ENCODE measurements at regions not wholly inside any gene's neighbourhood (a gene's known extent, or its start where the extent isn't known, plus 50 kb on each side); places are given as distances from the start of the nearest gene placed in this dataset.
"Not testable (repeated sequence)": the region's sequence is repeated elsewhere in the genome, so short reads cannot be mapped to it uniquely, and the experiment has no call there.

- no peaks in the 10 kb centered on the region for H3K4me1 ChIP-seq (ENCODE audit: insufficient read depth, low read length, severe bottlenecking)
These were observed 548.1 kb downstream of the PPP4R3C start for GRCh38 chrX:26915064-26915463.

GRCh38 chrX:26914232-26914631 lies 548.9 kb downstream of the PPP4R3C start:
- no peak overlapping the region for H2AFZ ChIP-seq (ENCODE audit: low read length)

More at GRCh38 chrX:26915064-26915463, 548.1 kb downstream of the PPP4R3C start:
- Histone ChIP-seq H3K36me3 (ENCODE audit: insufficient read depth, low read length) (no peaks in the 10 kb centered on the region), H3K9ac (ENCODE audit: low read length) (no peak overlapping the region), H3K4me2 (ENCODE audit: low read length) (no peak overlapping the region), H3K4me3 (ENCODE audit: low read depth, low read length, poor library complexity, severe bottlenecking) (no peak overlapping the region), H3F3A (ENCODE audit: insufficient read depth, low read length) (no peaks in the 10 kb centered on the region), H3K27ac (ENCODE audit: low read depth, low read length, poor library complexity, severe bottlenecking) (no peak overlapping the region), H3K79me2 (ENCODE audit: insufficient read depth, low read length) (no peaks in the 10 kb centered on the region), H2AFZ (ENCODE audit: low read length) (no peak overlapping the region), H3K9me3 (ENCODE audit: low read length) (no peaks in the 10 kb centered on the region), H4K20me1 (ENCODE audit: insufficient read depth, low read length) (no peaks in the 10 kb centered on the region), H3K9me2 (ENCODE audit: low read depth, low read length) (no peaks in the 10 kb centered on the region), H3K27me3 (ENCODE audit: insufficient read depth, low read length) (no peaks in the 10 kb centered on the region)
- TF ChIP-seq CTCF (IDR thresholded peaks at IDR 0.05; ENCODE audit: low read length): no peak
- no peak for TF ChIP-seq EZH2 (IDR thresholded peaks at IDR 0.05; ENCODE audit: borderline replicate concordance, low read length)

GRCh38 chrX:26911785-26912184 lies 551.4 kb downstream of the PPP4R3C start:
- not testable (repeated sequence) for H3K9ac ChIP-seq (ENCODE audit: low read length); H3K4me1 ChIP-seq (ENCODE audit: insufficient read depth, low read length, severe bottlenecking); H3K4me3 ChIP-seq (ENCODE audit: low read depth, low read length, poor library complexity, severe bottlenecking); H3K9me2 ChIP-seq (ENCODE audit: low read depth, low read length); H3K9me3 ChIP-seq (ENCODE audit: low read length); H2AFZ ChIP-seq (ENCODE audit: low read length); H3K27ac ChIP-seq (ENCODE audit: low read depth, low read length, poor library complexity, severe bottlenecking); H4K20me1 ChIP-seq (ENCODE audit: insufficient read depth, low read length); H3K79me2 ChIP-seq (ENCODE audit: insufficient read depth, low read length); H3K36me3 ChIP-seq (ENCODE audit: insufficient read depth, low read length); H3F3A ChIP-seq (ENCODE audit: insufficient read depth, low read length); H3K27me3 ChIP-seq (ENCODE audit: insufficient read depth, low read length); H3K4me2 ChIP-seq (ENCODE audit: low read length)

More at GRCh38 chrX:26914232-26914631, 548.9 kb downstream of the PPP4R3C start:
- Histone ChIP-seq H3K4me1 (ENCODE audit: insufficient read depth, low read length, severe bottlenecking) (no peaks in the 10 kb centered on the region), H3K36me3 (ENCODE audit: insufficient read depth, low read length) (no peaks in the 10 kb centered on the region), H3K79me2 (ENCODE audit: insufficient read depth, low read length) (no peaks in the 10 kb centered on the region), H3K9me2 (ENCODE audit: low read depth, low read length) (no peaks in the 10 kb centered on the region), H3K4me3 (ENCODE audit: low read depth, low read length, poor library complexity, severe bottlenecking) (no peak overlapping the region), H3K9me3 (ENCODE audit: low read length) (no peaks in the 10 kb centered on the region), H3K4me2 (ENCODE audit: low read length) (no peak overlapping the region), H3F3A (ENCODE audit: insufficient read depth, low read length) (no peaks in the 10 kb centered on the region), H3K9ac (ENCODE audit: low read length) (no peak overlapping the region), H3K27ac (ENCODE audit: low read depth, low read length, poor library complexity, severe bottlenecking) (no peak overlapping the region), H4K20me1 (ENCODE audit: insufficient read depth, low read length) (no peaks in the 10 kb centered on the region), H3K27me3 (ENCODE audit: insufficient read depth, low read length) (no peaks in the 10 kb centered on the region)
- TF ChIP-seq CTCF (IDR thresholded peaks at IDR 0.05; ENCODE audit: low read length): no peak
- TF ChIP-seq EZH2 (IDR thresholded peaks at IDR 0.05; ENCODE audit: borderline replicate concordance, low read length): no peak

GRCh38 chrX:26909728-26910127 lies 553.4 kb downstream of the PPP4R3C start:
- no peak overlapping the region for H3K27ac ChIP-seq (ENCODE audit: low read depth, low read length, poor library complexity, severe bottlenecking)
- no peaks in the 10 kb centered on the region for H3K4me1 ChIP-seq (ENCODE audit: insufficient read depth, low read length, severe bottlenecking)
- H3K27me3 ChIP-seq (ENCODE audit: insufficient read depth, low read length): no peaks in the 10 kb centered on the region
- no peak for TF ChIP-seq EZH2 (IDR thresholded peaks at IDR 0.05; ENCODE audit: borderline replicate concordance, low read length)
- no peak overlapping the region for H3K4me3 ChIP-seq (ENCODE audit: low read depth, low read length, poor library complexity, severe bottlenecking)
- H2AFZ ChIP-seq (ENCODE audit: low read length): no peak overlapping the region
- no peaks in the 10 kb centered on the region for H3K36me3 ChIP-seq (ENCODE audit: insufficient read depth, low read length)
- no peak overlapping the region for H3K4me2 ChIP-seq (ENCODE audit: low read length)
- no peak overlapping the region for H3K9ac ChIP-seq (ENCODE audit: low read length)
- H3K9me2 ChIP-seq (ENCODE audit: low read depth, low read length): no peaks in the 10 kb centered on the region
- no peaks in the 10 kb centered on the region for H3F3A ChIP-seq (ENCODE audit: insufficient read depth, low read length)
- H4K20me1 ChIP-seq (ENCODE audit: insufficient read depth, low read length): no peaks in the 10 kb centered on the region
- no peaks in the 10 kb centered on the region for H3K9me3 ChIP-seq (ENCODE audit: low read length)
- no peaks in the 10 kb centered on the region for H3K79me2 ChIP-seq (ENCODE audit: insufficient read depth, low read length)

Measured in OCI-LY1 (cell line).